Gastroesophageal sphincter (tissue), 3 donors: ENCODE measurements at regions not wholly inside any gene's neighbourhood (a gene's known extent, or its start where the extent isn't known, plus 50 kb on each side); places are given as distances from the start of the nearest gene placed in this dataset.

ENCODE experiments used
- CTCF ChIP-seq, 4 experiments: fragments of 200-600 bp in 2 of 4; fragments of 450-650 bp in 2 of 4; sonication (generic) in 1 of 4; IDR thresholded peaks; one replicate each; pipeline ENCODE4 v1.5.1; 2017 to 2019; ENCODE audit warnings: antibody characterized with exemption in 4 of 4, mild to moderate bottlenecking in 2 of 4, moderate library complexity in 2 of 4
- POLR2A ChIP-seq, 2 donors: fragments of 450-650 bp; IDR thresholded peaks; one replicate each; pipeline ENCODE4 v1.6.1; 2017; ENCODE audit warnings: antibody characterized with exemption in 2 of 2, mild to moderate bottlenecking in 2 of 2, moderate library complexity in 1 of 2
- POLR2AphosphoS5 ChIP-seq: sonication (generic); formaldehyde crosslinking; IDR thresholded peaks from one replicate; pipeline ENCODE4 v1.6.1; 2017; ENCODE audit warnings: antibody characterized with exemption

- TF ChIP-seq CTCF (IDR thresholded peaks at IDR 0.05) = no peak
- TF ChIP-seq POLR2A (IDR thresholded peaks at IDR 0.05) = no peak
- TF ChIP-seq POLR2AphosphoS5 = no peak
These were observed 219.5 kb upstream of the ZNF804B start for GRCh38 chr7:88540012-88540411.
